Glutamatergic neuron (in vitro differentiated cells): ENCODE measurements at regions not wholly inside any gene's neighbourhood (a gene's known extent, or its start where the extent isn't known, plus 50 kb on each side); places are given as distances from the start of the nearest gene placed in this dataset.

Experiments used
- DNase-seq: peaks from one replicate; pipeline ENCODE4 v3.0.0; 2022
- H3K27ac Mint-ChIP-seq: one replicate; pipeline ENCODE4 v1.8.0; 2020; ENCODE audit warnings: mild to moderate bottlenecking, mixed read lengths, inconsistent platforms; ENCODE audit not compliant: unreplicated experiment
- H3K27me3 Mint-ChIP-seq: one replicate; pipeline ENCODE4 v1.8.0; 2020; ENCODE audit warnings: mild to moderate bottlenecking, moderate library complexity, mixed read lengths, inconsistent platforms; ENCODE audit not compliant: unreplicated experiment
- H3K36me3 Mint-ChIP-seq: one replicate; pipeline ENCODE4 v1.8.0; 2020; ENCODE audit warnings: mild to moderate bottlenecking, mixed read lengths, inconsistent platforms; ENCODE audit not compliant: unreplicated experiment
- H3K4me1 Mint-ChIP-seq: one replicate; pipeline ENCODE4 v1.8.0; 2020; ENCODE audit warnings: mild to moderate bottlenecking, low read depth, mixed read lengths, inconsistent platforms; ENCODE audit not compliant: unreplicated experiment
- H3K4me3 Mint-ChIP-seq: one replicate; pipeline ENCODE4 v1.8.0; 2020; ENCODE audit warnings: mild to moderate bottlenecking, mixed read lengths, inconsistent platforms; ENCODE audit not compliant: unreplicated experiment
- H3K9me3 Mint-ChIP-seq: one replicate; pipeline ENCODE4 v1.8.0; 2020; ENCODE audit warnings: mild to moderate bottlenecking, moderate library complexity, mixed read lengths, inconsistent platforms; ENCODE audit not compliant: unreplicated experiment
- TF ChIP-seq, protein P1 (sequence below): fragments of 200-600 bp; sonication (generic); IDR thresholded peaks from one replicate; pipeline ENCODE4 v1.5.0; 2021; ENCODE audit not compliant: partially characterized antibody, unreplicated experiment

DNA sequence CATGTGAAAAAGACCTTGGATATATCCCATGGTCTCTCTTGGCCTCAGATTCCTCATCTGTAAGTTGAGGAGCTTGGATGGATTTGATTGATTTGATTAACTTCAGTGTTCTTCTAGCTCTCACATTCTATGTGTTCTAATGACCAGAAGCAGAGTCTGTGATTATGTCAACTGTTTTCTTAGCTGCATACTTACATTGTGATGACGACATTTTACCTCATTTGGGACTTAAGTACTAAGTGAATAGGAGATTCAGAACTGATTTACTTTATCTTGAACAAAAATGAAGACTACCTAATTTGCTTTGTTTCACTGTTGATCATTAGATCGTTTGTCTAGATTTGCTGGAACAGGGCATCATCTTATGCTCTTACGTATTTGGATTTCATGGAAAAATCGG lies 427.7 kb downstream of the SH3GL2 start:
- H3K27me3 Mint-ChIP-seq: no peaks in the 10 kb centered on the region
- TF ChIP-seq, protein P1, sequence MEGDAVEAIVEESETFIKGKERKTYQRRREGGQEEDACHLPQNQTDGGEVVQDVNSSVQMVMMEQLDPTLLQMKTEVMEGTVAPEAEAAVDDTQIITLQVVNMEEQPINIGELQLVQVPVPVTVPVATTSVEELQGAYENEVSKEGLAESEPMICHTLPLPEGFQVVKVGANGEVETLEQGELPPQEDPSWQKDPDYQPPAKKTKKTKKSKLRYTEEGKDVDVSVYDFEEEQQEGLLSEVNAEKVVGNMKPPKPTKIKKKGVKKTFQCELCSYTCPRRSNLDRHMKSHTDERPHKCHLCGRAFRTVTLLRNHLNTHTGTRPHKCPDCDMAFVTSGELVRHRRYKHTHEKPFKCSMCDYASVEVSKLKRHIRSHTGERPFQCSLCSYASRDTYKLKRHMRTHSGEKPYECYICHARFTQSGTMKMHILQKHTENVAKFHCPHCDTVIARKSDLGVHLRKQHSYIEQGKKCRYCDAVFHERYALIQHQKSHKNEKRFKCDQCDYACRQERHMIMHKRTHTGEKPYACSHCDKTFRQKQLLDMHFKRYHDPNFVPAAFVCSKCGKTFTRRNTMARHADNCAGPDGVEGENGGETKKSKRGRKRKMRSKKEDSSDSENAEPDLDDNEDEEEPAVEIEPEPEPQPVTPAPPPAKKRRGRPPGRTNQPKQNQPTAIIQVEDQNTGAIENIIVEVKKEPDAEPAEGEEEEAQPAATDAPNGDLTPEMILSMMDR: no peak
- H3K4me3 Mint-ChIP-seq: no peak overlapping the region
- DNase-seq: no peak
- H3K4me1 Mint-ChIP-seq: no peaks in the 10 kb centered on the region
- no peaks in the 10 kb centered on the region for H3K36me3 Mint-ChIP-seq
- H3K27ac Mint-ChIP-seq: no peak overlapping the region
- H3K9me3 Mint-ChIP-seq: peaks cover 2% of the 10 kb centered on the region

DNA sequence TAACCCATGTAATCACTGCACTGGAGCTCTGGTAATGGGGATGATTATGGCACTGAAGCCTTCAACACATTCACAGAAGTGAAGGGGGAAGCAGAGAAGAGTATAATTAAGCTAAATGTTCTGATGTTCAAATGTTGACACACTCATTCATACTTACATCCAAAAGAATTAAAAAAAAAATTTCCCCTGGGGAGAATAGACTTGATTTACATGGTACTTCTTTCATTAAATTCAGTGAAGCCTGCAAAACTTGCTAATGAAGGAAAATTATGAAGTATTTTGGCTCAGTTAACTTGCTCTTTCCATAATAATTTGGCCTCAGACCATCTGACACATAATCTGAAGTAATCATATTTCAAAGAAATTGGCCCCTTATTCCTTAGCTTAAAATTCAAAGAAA lies 428.8 kb downstream of the SH3GL2 start:
- Mint-ChIP-seq H3K4me3 (no peak overlapping the region), H3K36me3 (no peaks in the 10 kb centered on the region), H3K9me3 (peaks cover 2% of the 10 kb centered on the region), H3K4me1 (no peaks in the 10 kb centered on the region), H3K27me3 (no peaks in the 10 kb centered on the region), H3K27ac (no peak overlapping the region)
- DNase-seq: no peak
- TF ChIP-seq, protein P1: no peak

DNA sequence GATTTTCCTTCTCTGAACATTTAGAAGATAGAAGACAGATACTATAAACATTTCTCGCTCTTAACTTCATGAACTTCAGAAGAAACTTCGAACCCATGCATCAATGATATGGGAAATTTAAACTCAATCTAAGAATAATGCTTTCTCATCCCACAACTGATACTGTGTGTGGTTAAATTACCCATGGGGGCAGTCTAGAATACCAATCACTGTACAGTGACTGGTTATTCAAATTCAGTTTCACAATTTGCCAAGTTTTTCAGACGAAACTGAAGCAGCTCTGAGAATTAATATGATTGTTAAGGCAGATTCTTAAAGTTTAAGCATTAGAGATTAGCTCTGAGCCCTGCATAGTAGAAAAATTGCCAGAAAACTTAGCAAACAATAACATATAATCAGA lies 431.0 kb downstream of the SH3GL2 start:
- H3K36me3 Mint-ChIP-seq: no peaks in the 10 kb centered on the region
- no peaks in the 10 kb centered on the region for H3K9me3 Mint-ChIP-seq
- H3K4me1 Mint-ChIP-seq: no peaks in the 10 kb centered on the region
- H3K27ac Mint-ChIP-seq: no peak overlapping the region
- H3K27me3 Mint-ChIP-seq: no peaks in the 10 kb centered on the region
- TF ChIP-seq, protein P1: no peak
- no peak overlapping the region for H3K4me3 Mint-ChIP-seq
- no peak for DNase-seq

DNA sequence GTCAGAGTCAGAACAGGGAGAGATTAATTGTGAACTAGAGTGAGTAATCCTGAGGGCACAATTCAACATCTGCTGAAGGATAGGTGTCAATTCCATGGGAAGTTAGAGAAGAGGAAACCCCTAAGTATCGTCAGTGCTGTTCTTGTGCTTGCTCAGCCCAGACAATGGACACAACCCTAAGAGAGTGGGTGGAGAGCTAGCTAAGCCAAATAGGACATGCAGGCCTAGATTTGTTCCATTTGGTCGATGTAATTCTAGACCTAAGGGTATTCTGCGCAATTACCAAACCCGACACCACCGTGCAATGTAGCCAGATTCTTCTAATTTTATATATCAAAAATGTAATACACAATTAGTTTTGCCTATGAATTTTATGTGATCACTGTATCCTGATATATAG lies 431.6 kb downstream of the SH3GL2 start:
- TF ChIP-seq, protein P1: no peak
- Mint-ChIP-seq H3K36me3 (no peaks in the 10 kb centered on the region), H3K27ac (no peak overlapping the region), H3K4me1 (no peaks in the 10 kb centered on the region), H3K9me3 (no peaks in the 10 kb centered on the region), H3K4me3 (no peak overlapping the region), H3K27me3 (no peaks in the 10 kb centered on the region)
- DNase-seq: no peak

DNA sequence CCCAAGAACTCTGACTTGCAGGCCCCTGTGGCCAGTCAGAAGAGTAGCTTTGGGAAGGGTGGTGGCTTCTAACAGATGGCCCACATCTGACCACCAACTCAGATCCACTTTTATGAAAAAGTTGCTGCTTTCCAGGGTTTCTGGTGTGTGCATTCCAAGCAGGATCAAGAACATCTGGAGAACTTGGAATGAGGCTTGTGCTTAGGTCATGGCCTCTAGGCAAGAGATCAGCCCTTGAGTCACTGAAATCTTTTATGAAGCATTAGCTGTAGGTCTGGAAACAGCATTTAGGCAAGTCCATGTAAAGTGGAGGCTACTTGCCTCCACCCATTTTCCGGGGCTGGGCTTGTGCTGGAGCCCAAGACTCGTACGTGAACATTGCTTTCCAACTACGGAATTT lies 433.3 kb downstream of the SH3GL2 start:
- no peak for DNase-seq
- H3K4me1 Mint-ChIP-seq: no peaks in the 10 kb centered on the region
- no peaks in the 10 kb centered on the region for H3K27me3 Mint-ChIP-seq

More for the DNA sequence above, 433.3 kb downstream of the SH3GL2 start:
- TF ChIP-seq, protein P1: no peak
- H3K27ac Mint-ChIP-seq: no peak overlapping the region
- no peaks in the 10 kb centered on the region for H3K9me3 Mint-ChIP-seq
- H3K4me3 Mint-ChIP-seq: no peak overlapping the region
- no peaks in the 10 kb centered on the region for H3K36me3 Mint-ChIP-seq
